ENCODE measurements at regions not wholly inside any gene's neighbourhood (a gene's known extent, or its start where the extent isn't known, plus 50 kb on each side); places are given as distances from the start of the nearest gene placed in this dataset.

GRCh38 chrX:69362856-69363255, 141.3 kb upstream of the NALF2 start:
- DNase-seq, result no peak

- DNase-seq, result no peak
These were observed 141.8 kb upstream of the NALF2 start for GRCh38 chrX:69362354-69362753.

GRCh38 chrX:69361311-69361845, 142.7 kb upstream of the NALF2 start:
- no peak for DNase-seq

GRCh38 chrX:69357317-69357716, 146.8 kb upstream of the NALF2 start:
- no peak for DNase-seq

- DNase-seq, result no peak
These were observed 159.6 kb upstream of the PJA1 start for GRCh38 chrX:69324851-69325250.

- no peak for DNase-seq
These were observed 158.8 kb upstream of the PJA1 start for GRCh38 chrX:69323786-69324720.

- DNase-seq, result no peak
These were observed 156.5 kb upstream of the PJA1 start for GRCh38 chrX:69321789-69322188.

- no peak for DNase-seq
These were observed 155.9 kb upstream of the PJA1 start for GRCh38 chrX:69321006-69321655.

- no peak for DNase-seq
These were observed 154.9 kb upstream of the PJA1 start for GRCh38 chrX:69320116-69320515.

- no peak for DNase-seq
These were observed 154.1 kb upstream of the PJA1 start for GRCh38 chrX:69319376-69319775.

- no peak for DNase-seq
These were observed 153.5 kb upstream of the PJA1 start for GRCh38 chrX:69318651-69319340.

- peak; percentile 24 for DNase-seq
These were observed 152.5 kb upstream of the PJA1 start for GRCh38 chrX:69317721-69318120.

- peak; percentile 19 for DNase-seq
These were observed 149.4 kb upstream of the PJA1 start for GRCh38 chrX:69314436-69315348.

GRCh38 chrX:69313617-69314290, 148.5 kb upstream of the PJA1 start:
- DNase-seq, result peak; percentile 28

- DNase-seq, result peak; percentile 15
These were observed 146.8 kb upstream of the PJA1 start for GRCh38 chrX:69311936-69312670.

GRCh38 chrX:69309074-69309792, 144.0 kb upstream of the PJA1 start:
- no peak for DNase-seq

GRCh38 chrX:69307756-69308155, 142.5 kb upstream of the PJA1 start:
- DNase-seq, result no peak

GRCh38 chrX:69307029-69307428, 141.8 kb upstream of the PJA1 start:
- no peak for DNase-seq

- no peak for DNase-seq
These were observed 140.8 kb upstream of the PJA1 start for GRCh38 chrX:69306063-69306404.

- no peak for DNase-seq
These were observed 140.2 kb upstream of the PJA1 start for GRCh38 chrX:69305333-69306062.

All from activated CD8-positive, alpha-beta memory T cell treated with anti-CD3 and anti-CD28 coated beads for 24 hours (primary cell).